Ovary (tissue), 7 donors: ENCODE measurements at regions not wholly inside any gene's neighbourhood (a gene's known extent, or its start where the extent isn't known, plus 50 kb on each side); places are given as distances from the start of the nearest gene placed in this dataset.

Source experiments
- DNase-seq, 5 donors: peaks; one replicate each; pipeline ENCODE4 v3.0.0-alpha.2; 2019 to 2020
- H3K27ac ChIP-seq, 2 donors: fragments of 200-600 bp; one replicate each; pipeline versions ENCODE4 v1.5.1 to v1.8.0; 2019 to 2022
- H3K27me3 ChIP-seq: fragments of 200-600 bp; one replicate; pipeline ENCODE4 v1.8.0; 2022
- H3K36me3 ChIP-seq: fragments of 200-600 bp; sonication (generic); one replicate; pipeline ENCODE4 v1.5.1; 2019
- H3K4me1 ChIP-seq: one replicate; pipeline ENCODE4 v1.8.1; 2013; ENCODE audit warnings: mild to moderate bottlenecking, moderate library complexity; ENCODE audit not compliant: insufficient read depth
- H3K4me3 ChIP-seq: fragments of 200-600 bp; sonication (generic); one replicate; pipeline ENCODE4 v1.5.1; 2017
- H3K9me3 ChIP-seq, 2 donors: fragments of 200-600 bp in 1 of 2; sonication (generic) in 1 of 2; one replicate each; pipeline versions ENCODE4 v1.5.1 to v1.8.1; 2013 to 2019; ENCODE audit warnings: mild to moderate bottlenecking in 1 of 2, moderate library complexity in 1 of 2
- CTCF ChIP-seq, 3 donors: fragments of 450-650 bp in 2 of 3; fragments of 200-600 bp in 1 of 3; IDR thresholded peaks; one replicate each; pipeline versions ENCODE4 v1.5.1 to v1.8.0; 2016 to 2022; ENCODE audit warnings: antibody characterized with exemption in 3 of 3, mild to moderate bottlenecking in 1 of 3
- EP300 ChIP-seq: sonication (generic); formaldehyde crosslinking; IDR thresholded peaks from one replicate; pipeline ENCODE4 v1.6.1; 2017; ENCODE audit warnings: antibody characterized with exemption
- POLR2A ChIP-seq: fragments of 450-650 bp; IDR thresholded peaks from one replicate; pipeline ENCODE4 v1.6.1; 2017; ENCODE audit warnings: antibody characterized with exemption, mild to moderate bottlenecking, moderate library complexity
- WGBS, 3 donors: extraction: QIAGEN DNeasy Blood & Tissue Kit in 1 of 3; methylation state at CpG; one replicate each; pipeline versions ENCODE4 v1.1.5 to v1.1.7; 2013 to 2017; 5-methylcytosine and 5-hydroxymethylcytosine counted together
- intact Hi-C, 4 donors: fragments of 100-400 bp; cut with DNase I; formaldehyde crosslinking; loops; one replicate each; pipeline versions ENCODE4 v1.11.0 to v1.15.1; 2022 to 2023
- donor health status: DM: no; HTN: no; CAD: no; lungs with moderate emphysema.
- donor health status: DM: no; HTN: no; CAD: no.
- donor health status: Bipolar disorder and iron deficiency.
- donor health status: DM: no; HTN: no; CAD: no.
- donor health status: DM: yes; HTN: yes; CAD: no.

- H3K27ac ChIP-seq, result no peak overlapping the region
- no peaks in the 10 kb centered on the region for H3K36me3 ChIP-seq
- WGBS, 3 donors, result 84 to 90% (median 89%) methylated on average over 6 of the region's 6 CpGs
- H3K4me1 ChIP-seq, result no peaks in the 10 kb centered on the region
- DNase-seq, result no peak
- H3K4me3 ChIP-seq, result no peak overlapping the region
- no peaks in the 10 kb centered on the region for H3K27me3 ChIP-seq
- no peaks in the 10 kb centered on the region for H3K9me3 ChIP-seq
- TF ChIP-seq CTCF (IDR thresholded peaks at IDR 0.05) (no peak), EP300 (no peak), POLR2A (no peak)
- intact Hi-C loops, result no loop called here
These were observed 210.6 kb upstream of the ADAMTSL1 start for GRCh38 chr9:18263377-18263776.

DNA sequence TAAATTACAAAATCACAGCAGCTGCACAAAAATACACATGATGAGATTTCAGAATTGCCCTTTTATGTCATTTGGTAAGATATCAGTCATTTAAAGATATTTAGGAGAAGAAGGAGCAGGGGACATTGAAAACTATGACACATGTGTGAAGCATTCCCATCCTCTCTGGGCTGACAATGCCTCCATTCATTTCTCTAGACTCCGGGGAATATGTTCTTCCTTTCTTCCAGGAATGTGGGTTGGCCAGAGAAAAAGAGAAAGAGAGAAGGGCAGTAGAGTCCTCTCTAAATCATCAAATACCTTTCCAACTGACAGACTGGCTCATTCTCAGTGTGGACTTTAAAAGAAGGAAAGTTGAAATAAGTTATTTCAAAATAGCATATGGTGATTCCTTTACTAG is 205.6 kb upstream of the ADAMTSL1 start:
- intact Hi-C loops, result no loop called here
- Histone ChIP-seq H3K4me1 (no peaks in the 10 kb centered on the region), H3K27me3 (no peaks in the 10 kb centered on the region), H3K36me3 (no peaks in the 10 kb centered on the region), H3K4me3 (no peak overlapping the region), H3K9me3 (no peaks in the 10 kb centered on the region), H3K27ac (no peak overlapping the region)
- TF ChIP-seq CTCF (IDR thresholded peaks at IDR 0.05) (no peak), POLR2A (no peak)
- DNase-seq, result no peak
- 0 to 67% (median 24%) methylated on average over 1 of the region's 1 CpG for WGBS, 3 donors

- DNase-seq, result no peak
- no peaks in the 10 kb centered on the region for H3K4me1 ChIP-seq
- no peak overlapping the region for H3K4me3 ChIP-seq
- H3K9me3 ChIP-seq, result no peaks in the 10 kb centered on the region
- intact Hi-C loops, result no loop called here
- no peak for TF ChIP-seq POLR2A
- no peaks in the 10 kb centered on the region for H3K36me3 ChIP-seq
- no peaks in the 10 kb centered on the region for H3K27me3 ChIP-seq
- H3K27ac ChIP-seq, result no peak overlapping the region
These were observed 204.4 kb upstream of the ADAMTSL1 start for GRCh38 chr9:18269561-18269960.

DNA sequence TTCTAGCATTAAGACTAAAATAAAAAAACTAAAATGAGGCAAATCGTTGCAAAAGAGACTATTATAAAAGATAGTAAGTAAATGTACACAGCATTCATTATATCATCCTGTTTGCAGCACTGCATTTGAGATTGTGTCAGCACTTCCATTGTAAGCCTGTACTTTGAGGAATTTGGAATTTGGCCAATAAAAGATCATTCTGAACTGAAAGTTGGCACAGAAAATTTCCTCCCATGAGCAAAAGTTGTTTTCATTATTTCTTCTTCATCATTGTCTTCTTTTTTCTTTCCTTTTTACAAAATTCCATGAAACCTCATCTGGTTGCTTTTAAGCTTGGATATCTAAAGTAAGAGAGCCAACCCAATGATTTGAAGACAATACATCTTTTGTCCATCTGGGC is 199.3 kb upstream of the ADAMTSL1 start:
- Histone ChIP-seq H3K27ac (no peak overlapping the region), H3K9me3 (no peaks in the 10 kb centered on the region), H3K27me3 (no peaks in the 10 kb centered on the region), H3K36me3 (no peaks in the 10 kb centered on the region), H3K4me1 (no peaks in the 10 kb centered on the region), H3K4me3 (no peak overlapping the region)
- WGBS, 3 donors, result 0 to 8% (median 2%) methylated on average over 1 of the region's 1 CpG
- TF ChIP-seq EP300 (no peak), POLR2A (no peak), CTCF (IDR thresholded peaks at IDR 0.05) (no peak)
- no peak for DNase-seq
- intact Hi-C loops, result no loop called here

DNA sequence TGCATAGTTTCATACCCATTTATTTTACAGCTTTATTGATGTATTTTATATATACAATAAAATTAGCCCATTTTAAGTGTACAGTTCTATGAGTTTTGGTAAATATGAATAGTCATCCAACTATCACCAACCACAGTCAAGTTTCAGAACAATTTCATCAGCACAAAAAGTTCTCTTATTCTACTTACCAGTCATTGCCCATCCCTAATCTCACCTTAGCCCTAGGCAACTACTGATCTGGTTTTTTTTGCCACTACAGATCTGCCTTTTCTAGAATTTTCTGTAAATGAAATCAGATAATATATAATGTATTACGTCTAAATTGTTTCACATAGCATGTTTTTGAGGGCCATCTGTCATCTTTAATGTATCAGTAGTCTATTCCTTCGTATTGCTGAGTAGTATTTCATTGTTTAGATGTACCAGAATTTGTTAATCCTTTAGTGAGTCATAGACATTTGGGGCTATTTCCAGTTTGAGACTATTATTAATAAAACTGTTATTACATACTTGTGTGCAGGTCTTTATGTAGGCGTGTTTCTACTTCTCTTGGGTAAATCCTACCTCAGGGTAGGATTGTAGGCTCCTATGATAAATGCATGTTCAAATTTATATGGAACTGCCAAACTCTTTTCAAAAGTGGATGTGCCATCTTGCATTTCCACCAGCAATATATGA is 198.5 kb upstream of the ADAMTSL1 start:
- H3K27me3 ChIP-seq, result no peaks in the 10 kb centered on the region
- H3K27ac ChIP-seq, result no peak overlapping the region
- intact Hi-C loops, result no loop called here
- TF ChIP-seq EP300, result no peak
- TF ChIP-seq POLR2A, result no peak
- no peak for TF ChIP-seq CTCF (IDR thresholded peaks at IDR 0.05)
- no peaks in the 10 kb centered on the region for H3K36me3 ChIP-seq
- no peaks in the 10 kb centered on the region for H3K4me1 ChIP-seq
- no peak for DNase-seq
- WGBS, 3 donors, result 92 to 94% (median 92%) methylated on average over 3 of the region's 3 CpGs
- H3K4me3 ChIP-seq, result no peak overlapping the region
- no peaks in the 10 kb centered on the region for H3K9me3 ChIP-seq
